ENCODE measurements at regions not wholly inside any gene's neighbourhood (a gene's known extent, or its start where the extent isn't known, plus 50 kb on each side); places are given as distances from the start of the nearest gene placed in this dataset.
"Not testable (repeated sequence)": the region's sequence is repeated elsewhere in the genome, so short reads cannot be mapped to it uniquely, and the experiment has no call there.

GRCh38 chr15:100762913-100763834 lies 116.5 kb upstream of the ALDH1A3 start:
- intact Hi-C loops (cut with DNase I): no loop called here
- ATAC-seq (ENCODE audit: poor library complexity): no peak
- DNase-seq: no peak

DNA sequence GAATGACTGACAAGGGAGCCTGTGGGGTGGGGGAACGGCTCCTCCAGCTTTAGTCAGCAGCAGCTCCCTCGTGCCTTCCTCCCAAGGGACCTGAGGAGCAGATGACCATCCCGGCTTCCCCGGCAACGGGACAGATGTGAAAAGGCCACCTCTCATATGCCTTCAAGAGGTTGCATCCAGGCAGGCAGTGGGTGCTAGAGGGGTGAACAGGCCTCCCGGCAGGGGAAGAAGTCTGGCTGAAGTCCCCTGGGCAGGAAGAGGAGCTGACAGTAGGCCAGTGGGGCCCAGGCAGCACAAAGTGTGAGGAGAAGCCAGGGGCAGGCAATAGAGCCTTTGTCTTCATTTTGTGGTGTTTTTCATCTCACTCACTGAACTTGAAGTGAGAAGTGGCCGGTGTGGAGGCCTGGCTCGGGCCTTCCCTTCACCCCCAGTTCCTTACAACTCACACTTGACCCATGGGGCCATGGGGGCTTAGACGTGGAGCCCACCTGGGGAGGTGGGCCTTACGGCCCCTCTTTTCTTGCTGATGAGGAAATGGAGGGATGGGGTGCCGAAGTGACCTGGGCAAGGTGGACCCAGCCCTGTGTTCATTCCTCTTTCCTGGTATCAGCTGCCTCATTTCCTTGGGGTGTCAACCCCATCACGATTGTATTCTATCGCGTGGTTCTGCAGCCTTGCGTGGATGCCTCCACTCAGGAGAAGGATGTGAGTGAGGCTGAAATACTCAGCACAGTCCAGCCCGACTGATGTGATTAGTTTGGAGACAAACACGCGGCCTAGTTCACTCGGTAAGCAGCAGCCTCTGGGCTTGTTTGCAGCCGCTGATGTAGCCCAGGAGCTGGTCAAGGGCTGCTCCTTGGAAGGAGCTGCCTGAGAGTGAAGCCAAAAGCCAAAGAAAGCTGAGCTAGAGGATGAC lies 115.5 kb upstream of the ALDH1A3 start:
- intact Hi-C loops (cut with DNase I): no loop called here
- no peak for DNase-seq

GRCh38 chr15:100764778-100765466 lies 114.7 kb upstream of the ALDH1A3 start:
- intact Hi-C loops (cut with DNase I): no loop called here
- DNase-seq: no peak

More for the DNA sequence above, 115.5 kb upstream of the ALDH1A3 start:
- no peak for ATAC-seq (ENCODE audit: poor library complexity)

DNA sequence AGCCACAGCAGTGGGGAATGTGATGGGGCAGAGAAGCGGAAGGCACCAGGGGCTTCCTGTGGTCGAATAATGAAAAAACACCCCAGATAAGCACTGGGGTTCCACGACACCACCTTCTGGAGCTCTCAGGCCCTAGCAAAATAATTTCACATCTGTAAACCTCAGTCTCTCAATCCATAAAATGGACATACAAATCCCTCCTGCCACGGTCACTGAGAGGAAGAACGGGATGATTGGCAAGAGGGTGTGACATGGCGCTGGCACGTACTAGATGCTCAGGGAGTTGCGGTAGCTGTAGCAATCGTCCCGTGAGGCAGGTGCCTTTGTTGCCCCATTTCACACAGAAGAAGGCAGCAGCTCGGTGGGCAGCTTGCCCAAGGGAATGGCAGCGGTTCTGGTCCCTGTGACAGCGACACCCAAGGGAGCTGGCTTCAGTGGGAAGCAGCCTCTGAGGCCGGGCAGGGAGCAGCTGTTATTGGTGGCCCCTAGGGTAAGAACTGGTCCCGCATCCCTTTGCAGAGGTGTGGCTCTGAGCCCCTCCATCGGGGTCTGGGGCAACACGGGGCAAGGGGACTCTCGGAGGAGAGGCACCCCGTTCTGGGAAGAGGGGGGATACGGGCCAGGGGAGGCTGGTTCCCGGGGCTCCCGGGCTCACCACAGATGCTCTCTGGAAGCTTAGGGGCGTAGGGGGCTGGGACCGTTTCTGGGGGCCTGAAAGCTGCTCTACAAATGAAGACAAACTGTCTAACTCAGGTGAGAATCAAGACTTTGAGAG lies 114.0 kb upstream of the ALDH1A3 start:
- DNase-seq (no peak), ATAC-seq (ENCODE audit: poor library complexity) (no peak)
- intact Hi-C loops (cut with DNase I): no loop called here

More at GRCh38 chr15:100764778-100765466, 114.7 kb upstream of the ALDH1A3 start:
- no peak for ATAC-seq (ENCODE audit: poor library complexity)

- DNase-seq (no peak), ATAC-seq (ENCODE audit: poor library complexity) (no peak)
- intact Hi-C loops (cut with DNase I): no loop called here
Observed at GRCh38 chr15:100766243-100767000, 113.2 kb upstream of the ALDH1A3 start.

DNA sequence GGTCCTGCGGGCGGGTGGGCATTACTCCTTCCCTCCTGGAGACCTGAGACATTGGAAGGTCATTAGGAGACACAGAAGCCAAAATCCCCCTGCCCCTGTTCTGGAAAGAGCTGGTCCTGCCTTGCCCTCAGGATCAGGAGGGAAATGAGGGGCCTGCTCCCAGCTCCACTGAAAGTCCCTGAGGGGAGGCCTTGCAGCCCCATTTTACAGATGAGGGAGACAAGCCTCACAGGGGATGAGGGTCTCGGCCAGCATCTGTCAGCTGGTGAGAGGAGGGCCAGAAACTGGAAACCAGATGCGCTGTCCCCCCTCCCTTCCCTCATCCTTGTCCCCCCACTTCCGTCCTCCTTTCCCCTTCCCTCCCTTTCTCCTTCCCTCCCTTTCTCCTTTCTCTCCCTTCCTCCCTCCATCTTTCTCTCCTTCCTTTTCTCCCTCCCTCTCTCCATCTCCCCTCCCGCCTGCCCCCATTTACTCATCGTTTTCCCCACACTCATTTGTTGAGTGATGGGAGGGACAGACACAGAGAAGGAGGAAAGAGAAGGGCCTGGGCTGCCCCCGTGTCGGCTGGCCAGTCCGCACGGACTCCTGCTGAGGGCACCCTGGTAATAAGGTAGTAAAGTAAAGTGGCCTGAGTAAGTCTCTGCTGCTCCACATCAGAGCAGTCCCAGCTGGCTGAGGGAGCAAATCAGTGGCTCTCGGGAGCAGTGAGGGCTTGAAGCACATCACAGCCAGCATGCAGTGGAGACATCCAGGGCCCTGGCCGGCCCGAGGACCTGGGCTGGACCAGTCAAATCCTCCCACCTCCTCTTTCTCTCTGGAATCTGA lies 112.4 kb upstream of the ALDH1A3 start:
- intact Hi-C loops (cut with DNase I): no loop called here
- ATAC-seq (ENCODE audit: poor library complexity) (no peak), DNase-seq (no peak)

DNA sequence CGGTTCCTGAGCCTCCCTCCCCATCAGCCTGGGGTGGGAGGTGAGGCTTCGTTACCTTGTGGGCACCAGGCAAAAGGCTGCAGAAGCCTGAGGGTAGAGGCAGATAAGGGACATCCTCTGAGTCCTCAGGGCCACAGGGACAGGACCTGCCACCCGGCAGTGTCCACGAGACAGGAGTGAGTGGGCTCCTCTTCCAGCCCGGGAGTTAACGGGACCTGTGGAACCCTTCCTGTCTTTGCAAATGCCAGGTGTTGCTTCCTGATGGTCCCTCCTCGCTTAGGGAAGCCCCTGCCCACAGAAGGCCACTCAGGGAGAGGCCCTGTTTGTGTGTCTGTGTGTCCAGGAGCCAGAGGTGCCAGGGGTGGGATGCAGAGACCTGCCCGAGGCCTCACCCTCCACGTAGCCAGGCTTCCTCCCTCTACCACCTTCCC lies 111.1 kb upstream of the ALDH1A3 start:
- intact Hi-C loops (cut with DNase I): no loop called here
- DNase-seq (no peak), ATAC-seq (ENCODE audit: poor library complexity) (no peak)

GRCh38 chr15:100769043-100769974 lies 110.3 kb upstream of the ALDH1A3 start:
- DNase-seq (no peak), ATAC-seq (ENCODE audit: poor library complexity) (no peak)
- intact Hi-C loops (cut with DNase I): no loop called here

GRCh38 chr15:100769975-100770340 lies 109.7 kb upstream of the ALDH1A3 start:
- ATAC-seq (ENCODE audit: poor library complexity): no peak
- DNase-seq: no peak
- intact Hi-C loops (cut with DNase I): no loop called here

DNA sequence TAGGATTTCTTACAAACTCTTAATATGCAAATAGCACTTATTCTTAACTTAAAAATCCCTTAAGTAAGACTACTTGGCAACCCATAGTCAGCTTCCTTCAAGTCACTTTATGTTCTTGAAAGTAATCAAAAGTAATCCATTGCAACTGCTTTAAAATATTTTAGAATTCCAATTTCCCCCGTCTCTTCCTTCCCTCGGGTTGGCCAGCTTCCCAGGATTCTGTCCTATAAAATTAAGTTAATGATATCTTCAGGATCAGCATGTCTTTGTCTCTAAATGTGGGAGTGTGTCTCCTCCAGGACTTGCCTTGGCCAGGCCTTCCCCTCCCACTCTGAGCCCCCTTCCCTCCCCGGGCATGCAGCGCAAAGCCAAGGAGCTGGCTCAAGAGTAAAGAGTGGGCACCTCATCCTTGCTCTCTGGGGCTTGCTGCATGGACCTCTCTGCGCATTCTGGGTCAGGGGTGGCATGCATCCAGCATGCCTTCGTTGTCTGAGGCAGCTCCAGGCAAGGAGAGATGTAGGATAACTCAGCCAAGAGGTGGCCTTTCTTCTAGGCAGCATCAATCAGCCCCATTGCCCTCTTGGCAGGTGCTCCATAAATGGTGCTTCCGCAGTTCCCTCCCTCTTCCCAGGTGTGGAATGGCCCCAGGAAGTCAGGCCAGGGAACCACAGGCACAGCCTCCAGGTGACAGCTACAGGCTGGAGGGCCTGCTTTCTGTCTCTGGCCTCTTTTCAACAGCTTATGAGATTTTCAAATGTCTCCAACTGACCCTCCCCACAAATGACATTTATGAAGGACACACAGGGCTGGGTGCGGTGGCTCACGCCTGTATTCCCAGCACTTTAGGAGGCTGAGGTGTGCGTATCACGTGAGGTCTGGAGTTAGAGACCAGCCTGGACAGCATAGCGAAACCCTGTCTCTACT lies 108.7 kb upstream of the ALDH1A3 start:
- DNase-seq: no peak
- intact Hi-C loops (cut with DNase I): no loop called here
- no peak for ATAC-seq (ENCODE audit: poor library complexity)

DNA sequence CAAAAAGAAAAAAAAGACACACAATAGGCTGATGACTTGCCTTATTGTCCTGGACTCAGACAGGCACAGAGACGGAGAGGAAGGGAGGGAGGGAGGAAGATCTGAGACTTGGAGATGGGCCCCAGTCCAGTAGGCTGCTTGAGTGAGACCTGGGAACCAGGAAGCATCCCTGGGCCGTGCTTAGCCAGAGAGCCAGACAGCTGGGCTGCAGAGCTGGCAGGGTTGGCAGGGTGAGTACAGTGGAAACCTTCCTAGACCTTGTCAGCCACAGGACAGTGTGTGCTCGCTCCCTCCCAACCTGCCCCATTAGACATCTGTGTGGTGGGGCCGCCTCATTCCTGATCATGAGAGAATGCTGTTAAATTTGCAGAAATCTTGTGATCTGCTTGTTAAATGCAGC lies 107.9 kb upstream of the ALDH1A3 start:
- DNase-seq (no peak), ATAC-seq (ENCODE audit: poor library complexity) (no peak)
- intact Hi-C loops (cut with DNase I): no loop called here

- no peak for DNase-seq
- ATAC-seq (ENCODE audit: poor library complexity): no peak
- intact Hi-C loops (cut with DNase I): no loop called here
Observed at GRCh38 chr15:100772478-100772877, 107.2 kb upstream of the ALDH1A3 start.

GRCh38 chr15:100772892-100773520 lies 106.6 kb upstream of the ALDH1A3 start:
- intact Hi-C loops (cut with DNase I): no loop called here
- DNase-seq: no peak
- no peak for ATAC-seq (ENCODE audit: poor library complexity)

- ATAC-seq (ENCODE audit: poor library complexity); intact Hi-C loops (cut with DNase I); DNase-seq: not testable (repeated sequence)
Observed at GRCh38 chr15:100774044-100774443, 105.6 kb upstream of the ALDH1A3 start.
